Breast epithelium (tissue), 4 donors: ENCODE measurements at regions not wholly inside any gene's neighbourhood (a gene's known extent, or its start where the extent isn't known, plus 50 kb on each side); places are given as distances from the start of the nearest gene placed in this dataset.

Experiments used
- DNase-seq, 2 donors: peaks; one replicate each; pipeline ENCODE4 v3.0.0-alpha.2; 2019; ENCODE audit warnings: low spot score in 2 of 2
- H3K27ac ChIP-seq, 2 donors: fragments of 200-600 bp; sonication (generic) in 1 of 2; one replicate each; pipeline ENCODE4 v1.5.1; 2016 to 2019; ENCODE audit warnings: mild to moderate bottlenecking in 1 of 2
- H3K27me3 ChIP-seq, 2 donors: fragments of 200-600 bp; sonication (generic) in 1 of 2; one replicate each; pipeline versions ENCODE4 v1.5.1 to v1.6.0; 2017 to 2019; ENCODE audit warnings: control low read depth in 1 of 2, mild to moderate bottlenecking in 1 of 2
- H3K36me3 ChIP-seq: fragments of 200-600 bp; one replicate; pipeline ENCODE4 v1.5.1; 2019
- H3K4me1 ChIP-seq, 2 donors: fragments of 200-600 bp; sonication (generic); one replicate each; pipeline ENCODE4 v1.5.1; 2016 to 2019; ENCODE audit warnings: control low read depth in 1 of 2
- H3K4me3 ChIP-seq, 3 donors: fragments of 200-600 bp; sonication (generic); 1 replicate in 2 of 3; 2 replicates in 1 of 3; pipeline ENCODE4 v1.5.1; 2016 to 2019; ENCODE audit warnings: mild to moderate bottlenecking in 3 of 3, moderate library complexity in 2 of 3
- H3K9me3 ChIP-seq, 2 donors: fragments of 200-600 bp; sonication (generic) in 1 of 2; one replicate each; pipeline ENCODE4 v1.5.1; 2016 to 2019; ENCODE audit warnings: control low read depth in 1 of 2
- POLR2A ChIP-seq: fragments of 450-650 bp; IDR thresholded peaks from one replicate; pipeline ENCODE4 v1.6.1; 2016; ENCODE audit warnings: antibody characterized with exemption, mild to moderate bottlenecking, moderate library complexity
- POLR2AphosphoS5 ChIP-seq, 3 donors: sonication (generic); formaldehyde crosslinking; IDR thresholded peaks; one replicate each; pipeline ENCODE4 v1.6.1; 2017; ENCODE audit warnings: antibody characterized with exemption in 3 of 3
- intact Hi-C: fragments of 100-400 bp; cut with DNase I; formaldehyde crosslinking; loops from one replicate; pipeline ENCODE4 v1.15.1; 2023; ENCODE audit warnings: low total_unique reads
- TF ChIP-seq, protein P1 (sequence below), 3 donors: fragments of 450-650 bp; IDR thresholded peaks; one replicate each; pipeline ENCODE4 v1.5.1; 2016 to 2017; ENCODE audit warnings: antibody characterized with exemption in 3 of 3, mild to moderate bottlenecking in 3 of 3, moderate library complexity in 3 of 3

GRCh38 chr9:105886136-105886535 is 191.8 kb downstream of the TMEM38B start:
- TF ChIP-seq, protein P1, sequence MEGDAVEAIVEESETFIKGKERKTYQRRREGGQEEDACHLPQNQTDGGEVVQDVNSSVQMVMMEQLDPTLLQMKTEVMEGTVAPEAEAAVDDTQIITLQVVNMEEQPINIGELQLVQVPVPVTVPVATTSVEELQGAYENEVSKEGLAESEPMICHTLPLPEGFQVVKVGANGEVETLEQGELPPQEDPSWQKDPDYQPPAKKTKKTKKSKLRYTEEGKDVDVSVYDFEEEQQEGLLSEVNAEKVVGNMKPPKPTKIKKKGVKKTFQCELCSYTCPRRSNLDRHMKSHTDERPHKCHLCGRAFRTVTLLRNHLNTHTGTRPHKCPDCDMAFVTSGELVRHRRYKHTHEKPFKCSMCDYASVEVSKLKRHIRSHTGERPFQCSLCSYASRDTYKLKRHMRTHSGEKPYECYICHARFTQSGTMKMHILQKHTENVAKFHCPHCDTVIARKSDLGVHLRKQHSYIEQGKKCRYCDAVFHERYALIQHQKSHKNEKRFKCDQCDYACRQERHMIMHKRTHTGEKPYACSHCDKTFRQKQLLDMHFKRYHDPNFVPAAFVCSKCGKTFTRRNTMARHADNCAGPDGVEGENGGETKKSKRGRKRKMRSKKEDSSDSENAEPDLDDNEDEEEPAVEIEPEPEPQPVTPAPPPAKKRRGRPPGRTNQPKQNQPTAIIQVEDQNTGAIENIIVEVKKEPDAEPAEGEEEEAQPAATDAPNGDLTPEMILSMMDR (IDR thresholded peaks at IDR 0.05) = no peak
- TF ChIP-seq POLR2AphosphoS5 (IDR thresholded peaks at IDR 0.05) = no peak
- TF ChIP-seq POLR2A = no peak
- H3K4me3 ChIP-seq = no peak overlapping the region
- H3K9me3 ChIP-seq = no peaks in the 10 kb centered on the region
- no peaks in the 10 kb centered on the region for H3K27me3 ChIP-seq
- H3K36me3 ChIP-seq = no peaks in the 10 kb centered on the region
- H3K4me1 ChIP-seq = no peaks in the 10 kb centered on the region
- H3K27ac ChIP-seq = no peak overlapping the region
- intact Hi-C loops = no loop called here
- DNase-seq = no peak

GRCh38 chr9:105887679-105888078 is 193.3 kb downstream of the TMEM38B start:
- H3K36me3 ChIP-seq = no peaks in the 10 kb centered on the region
- H3K4me3 ChIP-seq = no peak overlapping the region
- no peaks in the 10 kb centered on the region for H3K27me3 ChIP-seq
- no peak overlapping the region for H3K27ac ChIP-seq
- intact Hi-C loops = no loop called here
- TF ChIP-seq POLR2AphosphoS5 (IDR thresholded peaks at IDR 0.05) (no peak), POLR2A (no peak)
- TF ChIP-seq, protein P1 (IDR thresholded peaks at IDR 0.05) = no peak
- DNase-seq = no peak
- no peaks in the 10 kb centered on the region for H3K4me1 ChIP-seq
- no peaks in the 10 kb centered on the region for H3K9me3 ChIP-seq

DNA sequence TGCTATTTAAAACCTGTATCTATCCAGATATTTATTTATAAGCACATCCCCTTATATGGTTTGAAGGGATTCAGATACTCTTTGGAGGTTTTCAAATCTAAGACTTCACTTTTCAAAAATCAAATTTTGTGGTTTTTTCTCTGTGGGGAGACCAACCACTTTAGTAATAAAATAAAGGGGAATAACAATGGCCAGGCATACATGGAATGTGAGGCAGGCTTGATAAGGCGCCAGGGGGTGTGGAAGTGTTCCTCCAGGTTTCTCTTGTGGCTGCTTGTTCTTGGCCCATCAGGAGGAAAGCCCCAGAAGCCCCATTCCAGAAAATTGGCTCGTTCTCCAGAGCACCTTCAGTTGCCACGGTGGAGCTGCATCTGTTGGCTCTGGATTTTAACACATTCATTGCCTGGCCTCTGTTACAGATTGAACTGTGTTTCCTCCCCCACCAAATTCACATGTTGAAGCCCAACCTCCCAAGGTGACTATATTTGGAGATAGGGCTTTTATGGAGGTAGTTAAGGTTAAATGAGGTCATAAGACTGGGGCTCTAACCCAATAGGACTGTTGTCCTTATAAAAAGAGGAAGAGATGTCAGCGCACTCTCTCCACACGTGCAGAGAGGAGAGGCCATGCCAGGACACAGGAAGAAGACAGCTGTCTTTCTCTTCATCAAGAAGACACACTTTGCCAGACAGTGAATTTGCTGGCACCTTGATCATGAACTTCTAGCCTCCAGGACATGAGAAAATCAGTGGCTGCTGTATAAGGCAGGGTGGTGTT is 195.9 kb downstream of the TMEM38B start:
- Histone ChIP-seq H3K4me1 (no peaks in the 10 kb centered on the region), H3K27ac (no peak overlapping the region), H3K36me3 (no peaks in the 10 kb centered on the region), H3K4me3 (no peak overlapping the region), H3K27me3 (no peaks in the 10 kb centered on the region), H3K9me3 (no peaks in the 10 kb centered on the region)
- DNase-seq = no peak
- intact Hi-C loops = no loop called here
- TF ChIP-seq POLR2AphosphoS5 (IDR thresholded peaks at IDR 0.05) (no peak), POLR2A (no peak)
- TF ChIP-seq, protein P1 (IDR thresholded peaks at IDR 0.05) = no peak

DNA sequence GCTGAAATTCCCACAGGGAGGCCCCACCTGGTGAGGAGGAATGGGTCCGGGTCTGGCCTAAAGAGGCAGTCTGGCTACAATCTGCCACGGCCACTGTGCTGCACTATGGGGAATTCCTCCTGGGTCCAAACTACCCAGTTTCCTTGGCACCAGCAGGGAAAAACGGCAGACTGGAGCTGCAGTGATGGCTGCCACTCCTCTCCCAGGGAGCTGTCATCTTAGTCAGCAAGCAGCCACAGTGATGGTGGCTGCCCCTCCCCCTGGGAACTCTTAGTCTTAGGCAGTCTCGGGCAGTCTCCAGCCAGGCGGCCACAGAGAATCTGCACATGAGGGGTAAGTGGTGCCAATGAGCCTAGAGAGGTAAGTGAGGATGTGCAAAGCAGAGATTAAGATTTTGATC is 205.8 kb downstream of the TMEM38B start:
- H3K9me3 ChIP-seq = peaks cover 0 to 4% of the 10 kb centered on the region in 2 donors
- TF ChIP-seq, protein P1 (IDR thresholded peaks at IDR 0.05) = no peak
- TF ChIP-seq POLR2A = no peak
- H3K36me3 ChIP-seq = no peaks in the 10 kb centered on the region
- H3K27ac ChIP-seq = no peak overlapping the region
- H3K27me3 ChIP-seq = no peaks in the 10 kb centered on the region
- no peaks in the 10 kb centered on the region for H3K4me1 ChIP-seq
- no peak overlapping the region for H3K4me3 ChIP-seq
- DNase-seq = no peak
- intact Hi-C loops = no loop called here

DNA sequence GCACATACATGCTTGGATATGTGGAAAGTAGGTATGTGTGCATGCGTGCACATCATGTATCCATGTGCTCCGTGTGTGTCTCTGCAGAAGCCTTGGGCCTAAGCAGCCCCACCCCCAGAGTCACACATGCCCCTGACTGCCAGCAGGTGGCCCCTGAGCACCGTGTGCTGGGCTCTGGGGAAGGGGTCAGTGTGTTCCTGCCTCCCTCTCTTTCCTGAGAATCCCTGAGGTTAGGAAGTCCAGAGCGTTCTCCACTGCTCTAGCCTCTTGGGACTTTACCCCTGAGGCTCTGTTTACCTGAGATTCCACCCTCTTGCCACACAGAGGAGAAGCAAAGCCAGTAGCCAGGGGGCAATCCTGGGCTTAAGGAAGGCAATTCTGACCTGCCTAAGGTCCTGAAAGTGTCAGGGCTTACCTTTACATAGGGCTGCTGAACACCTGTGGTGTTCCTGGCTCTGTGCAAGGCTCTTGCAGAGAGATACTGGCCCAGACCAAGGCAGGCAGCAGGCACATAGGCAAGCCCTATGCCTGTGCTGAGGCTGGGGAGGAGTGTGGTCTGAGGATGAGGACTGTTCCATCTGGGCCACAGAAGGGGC is 207.3 kb downstream of the TMEM38B start:
- intact Hi-C loops = loop anchor here (1.0 kb wide), 1 partner anchor 11 kb away; no protein-coding TSS in a partner anchor
- TF ChIP-seq, protein P1 (IDR thresholded peaks at IDR 0.05) = peak in 2 of 3 donors; percentile 44 to 61
- TF ChIP-seq POLR2A = no peak
- Histone ChIP-seq H3K36me3 (no peaks in the 10 kb centered on the region), H3K4me1 (no peaks in the 10 kb centered on the region), H3K9me3 (no peaks in the 10 kb centered on the region), H3K4me3 (no peak overlapping the region), H3K27me3 (no peaks in the 10 kb centered on the region), H3K27ac (no peak overlapping the region)
- no peak for DNase-seq
